HG03135 (cell line): ENCODE measurements at regions not wholly inside any gene's neighbourhood (a gene's known extent, or its start where the extent isn't known, plus 50 kb on each side); places are given as distances from the start of the nearest gene placed in this dataset.

Experiments
- ATAC-seq: cut with Tn5 transposase; IDR thresholded peaks from one replicate; pipeline ENCODE4 v1.9.1; 2021; ENCODE audit warnings: mild to moderate bottlenecking, moderate library complexity; ENCODE audit not compliant: unreplicated experiment

DNA sequence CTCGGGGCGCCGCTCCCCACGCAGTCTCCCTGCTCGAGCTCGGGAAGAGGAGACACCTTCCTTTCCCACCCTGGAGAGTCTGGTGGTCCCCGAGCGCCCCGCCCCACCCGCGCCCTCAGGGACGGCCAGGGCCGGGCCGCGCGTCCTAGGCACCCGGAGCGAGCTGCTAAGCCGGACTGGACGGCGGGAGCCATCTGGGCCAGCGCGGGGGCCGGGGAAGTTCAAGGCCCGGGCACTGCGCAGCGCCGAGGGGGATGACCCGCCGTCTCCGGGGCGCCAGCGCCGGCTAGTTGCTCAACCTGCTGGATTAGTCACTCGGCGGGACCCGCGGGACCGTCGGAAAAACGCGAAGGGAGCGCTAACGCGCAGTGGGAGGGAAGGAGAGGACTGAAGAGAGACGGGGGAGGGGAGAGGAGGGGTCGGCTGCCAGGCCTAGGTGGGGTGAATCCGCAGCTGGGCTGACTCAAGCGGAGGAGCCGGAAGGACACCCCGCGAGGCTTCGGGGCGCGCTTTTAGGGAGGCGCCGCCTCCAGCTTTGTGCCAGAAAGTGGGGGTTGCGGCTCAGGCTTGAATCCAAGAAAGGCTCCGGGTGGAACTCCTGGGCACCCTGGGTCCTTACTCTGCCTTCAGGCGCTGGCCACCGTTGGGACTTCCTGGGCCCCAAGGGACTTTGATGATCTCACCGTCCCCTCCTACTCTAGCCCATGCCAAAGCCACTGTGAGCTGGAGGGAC, 75.7 kb upstream of the FOXP4 start:
- no peak for ATAC-seq

DNA sequence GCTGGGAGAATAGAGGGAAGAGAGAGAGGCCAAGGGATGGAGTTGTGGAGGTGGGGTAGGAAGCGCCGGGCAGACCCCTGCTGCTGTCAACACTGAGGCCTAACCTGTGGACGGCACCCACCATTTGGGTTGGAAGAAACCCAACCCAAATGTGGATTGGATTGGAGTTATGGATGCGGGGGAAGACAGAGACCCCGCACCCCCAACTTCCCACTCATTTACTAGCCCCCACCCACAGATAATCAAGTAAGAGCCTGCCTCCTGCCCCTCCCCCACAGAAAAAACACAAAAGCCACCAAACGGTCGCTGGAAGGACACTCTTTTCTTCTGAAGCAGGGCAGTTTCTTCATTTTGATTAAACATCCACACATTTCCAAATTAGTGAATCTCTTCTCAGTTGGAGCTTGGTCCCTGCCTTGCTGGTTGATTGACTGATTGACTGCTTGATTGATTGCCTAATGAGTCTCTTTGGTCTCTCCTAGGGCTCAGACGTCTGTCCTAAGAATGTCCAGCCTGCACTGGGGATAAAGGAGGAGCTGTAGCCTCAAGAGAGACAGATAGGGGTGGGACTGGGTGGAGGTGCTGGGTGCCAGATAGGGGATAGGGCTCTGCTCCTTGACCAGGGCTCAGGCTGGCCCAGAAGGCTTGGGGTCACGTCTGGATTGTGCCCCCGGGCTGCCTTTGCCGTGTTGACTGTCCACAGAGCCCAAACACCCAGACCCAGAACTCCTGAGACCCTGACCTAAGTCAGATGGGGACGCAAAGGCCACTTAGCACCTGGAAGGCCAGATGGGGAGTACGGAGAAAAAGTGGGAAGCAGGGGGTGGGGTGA, 74.9 kb upstream of the FOXP4 start:
- no peak for ATAC-seq

DNA sequence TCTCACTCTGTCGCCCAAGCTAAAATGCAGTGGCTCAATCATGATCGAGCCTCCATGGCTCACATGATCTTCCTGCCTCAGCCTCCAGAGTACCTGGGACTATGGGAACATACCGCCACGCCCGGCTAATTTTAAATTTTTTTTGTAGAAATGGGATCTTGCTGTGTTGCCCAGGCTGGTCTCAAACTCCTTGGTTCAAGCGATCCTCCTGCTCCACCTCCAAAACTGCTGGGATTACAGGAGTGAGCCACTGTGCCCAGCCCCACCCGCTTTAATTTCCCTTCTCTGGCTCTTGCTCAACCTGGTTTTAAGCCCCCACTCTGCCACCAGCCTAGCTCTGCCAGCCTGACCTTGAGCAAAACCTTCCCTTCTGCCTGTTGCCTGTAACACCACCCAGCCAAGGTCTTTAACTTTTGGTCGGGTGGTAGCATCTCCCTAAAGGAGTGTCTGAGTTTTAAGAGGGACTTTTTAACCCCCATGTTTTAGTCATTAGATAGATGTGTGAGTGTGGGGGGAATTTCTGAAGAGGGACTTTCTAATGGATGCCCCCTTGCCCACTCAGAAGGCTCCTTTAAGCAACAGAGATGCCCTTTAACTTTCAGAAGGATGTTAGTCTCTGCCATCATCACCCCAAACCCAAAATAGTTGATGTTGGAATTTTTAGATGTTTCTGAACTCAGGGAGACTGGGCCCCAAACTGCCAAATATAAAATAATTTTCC, 71.8 kb upstream of the FOXP4 start:
- ATAC-seq: no peak

DNA sequence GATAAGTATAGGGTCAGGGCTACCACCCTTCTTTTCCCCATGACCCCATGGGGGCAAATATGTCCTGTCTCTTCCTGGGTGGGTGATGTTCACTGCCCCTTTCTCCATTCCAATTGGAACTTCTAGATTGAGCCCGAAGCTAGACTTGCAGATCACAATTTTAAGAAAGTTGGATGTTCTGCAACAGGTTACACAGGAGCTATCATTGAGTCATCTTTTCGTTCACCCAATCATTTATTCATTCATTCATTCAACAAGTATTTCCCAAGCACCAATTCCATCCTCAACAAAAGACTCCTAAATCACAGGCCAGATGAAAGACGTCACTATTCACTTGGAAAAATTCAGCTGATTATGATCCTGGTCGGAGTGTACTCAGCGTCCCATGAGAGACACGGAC, 71.0 kb upstream of the FOXP4 start:
- no peak for ATAC-seq

DNA sequence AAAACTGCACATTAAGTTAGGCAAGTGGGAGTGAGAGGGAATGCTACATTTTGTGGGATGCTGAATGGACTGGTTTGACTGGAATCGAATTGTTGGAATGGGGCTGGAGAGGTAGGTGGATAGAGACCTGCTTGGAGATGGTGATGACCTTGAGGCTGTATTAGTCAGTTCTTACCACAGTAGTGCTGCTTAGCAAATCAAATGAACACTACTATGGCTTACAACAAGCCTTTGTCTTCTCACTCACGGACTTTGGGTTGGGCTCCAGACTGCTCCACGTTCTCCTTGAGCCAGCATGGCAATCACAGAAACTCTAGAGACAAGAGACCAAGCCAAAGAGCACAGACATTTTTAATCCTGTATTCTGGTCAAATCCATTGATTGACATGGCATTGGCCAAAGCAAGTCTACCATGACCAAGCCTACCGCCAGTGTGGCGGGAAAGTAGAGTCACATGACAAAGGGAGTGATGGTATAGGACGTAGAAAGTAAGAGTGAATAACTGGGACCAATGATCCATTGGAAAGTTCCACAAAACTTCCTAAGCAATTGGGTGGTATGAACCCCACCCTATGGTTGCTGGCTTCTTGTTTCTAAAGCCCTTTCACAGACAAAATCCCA, 70.3 kb upstream of the FOXP4 start:
- ATAC-seq: no peak

DNA sequence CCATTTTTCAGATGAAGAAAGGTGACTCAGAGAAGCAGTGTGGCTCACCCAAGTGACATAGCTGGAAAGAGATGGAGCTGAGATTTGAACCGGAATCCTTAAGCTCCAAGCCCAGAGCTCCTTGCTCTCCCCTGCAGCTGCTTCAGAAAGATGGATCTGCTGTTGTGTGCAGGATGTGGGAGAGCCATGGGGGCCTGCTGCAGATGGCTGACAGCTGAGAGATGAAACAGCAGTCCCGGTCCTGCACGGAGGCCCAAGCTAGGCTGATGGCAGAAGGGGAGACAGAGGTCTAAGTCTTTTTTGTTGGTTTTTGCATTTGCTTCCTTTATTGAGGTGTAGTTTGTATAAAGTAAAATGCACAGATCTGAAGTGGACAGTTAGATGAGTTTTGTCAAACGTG, 69.8 kb upstream of the FOXP4 start:
- no peak for ATAC-seq

DNA sequence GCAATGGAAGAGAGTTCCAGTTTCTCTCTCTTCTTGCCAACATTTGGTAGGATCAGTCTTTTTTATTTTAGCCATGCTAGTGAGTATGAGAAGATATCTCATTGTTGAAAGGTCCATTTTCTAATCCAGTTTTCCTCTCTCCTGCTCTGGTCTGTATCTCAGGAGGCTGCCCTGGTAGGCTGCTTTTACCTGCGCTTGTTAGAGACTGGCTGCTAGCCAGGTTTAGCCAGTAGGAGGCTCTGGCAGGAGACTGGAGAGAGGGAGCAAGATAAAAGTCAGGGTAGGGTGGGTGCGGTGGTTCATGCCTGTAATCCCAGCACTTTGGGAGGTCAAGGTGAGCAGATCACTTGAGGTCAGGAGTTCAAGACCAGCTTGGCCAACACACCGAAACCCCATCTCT, 68.6 kb upstream of the FOXP4 start:
- no peak for ATAC-seq

GRCh38 chr6:41483943-41484342, 62.2 kb upstream of the FOXP4 start:
- ATAC-seq: no peak

DNA sequence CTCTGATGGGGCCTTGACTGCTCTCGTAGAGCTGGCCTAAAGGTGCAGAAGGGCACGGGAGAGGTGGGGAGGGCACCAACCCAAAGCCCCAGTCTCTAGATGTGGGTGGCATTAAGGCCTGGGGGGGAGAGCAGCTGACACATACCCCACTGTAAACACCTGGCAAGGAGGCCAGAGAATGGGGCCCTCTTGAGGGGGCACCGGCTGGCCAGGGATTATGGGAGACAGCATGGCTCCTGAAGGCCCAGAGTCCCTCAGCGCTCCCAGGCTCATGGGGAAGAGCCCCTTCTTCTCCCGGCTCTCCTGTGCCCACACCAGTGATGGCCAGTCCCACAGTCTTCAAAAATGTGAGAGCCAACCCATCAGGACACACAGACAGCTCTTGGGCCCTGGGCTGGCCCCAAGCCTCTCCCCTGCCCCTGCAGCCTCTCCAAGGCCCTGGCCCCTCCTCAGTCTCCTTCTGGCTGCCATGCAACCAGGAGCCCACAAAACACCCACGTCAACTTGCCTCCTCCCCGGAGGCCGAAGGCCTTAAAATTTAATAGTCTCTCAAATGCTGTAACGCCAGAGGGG, 58.2 kb upstream of the FOXP4 start:
- ATAC-seq: no peak

- ATAC-seq: no peak
Observed at GRCh38 chr6:41488433-41489119, 57.6 kb upstream of the FOXP4 start.

GRCh38 chr6:41489120-41489851, 56.9 kb upstream of the FOXP4 start:
- ATAC-seq: no peak

GRCh38 chr6:41492261-41492891, 53.8 kb upstream of the FOXP4 start:
- ATAC-seq: no peak

- no peak for ATAC-seq
Observed at GRCh38 chr6:41494212-41495110, 51.7 kb upstream of the FOXP4 start.
